ENCODE measurements at regions not wholly inside any gene's neighbourhood (a gene's known extent, or its start where the extent isn't known, plus 50 kb on each side); places are given as distances from the start of the nearest gene placed in this dataset.
A peak's percentile ranks its signal among the peaks of the same experiment; 100 is the strongest.

GRCh38 chr13:40190641-40191100 is 475.8 kb downstream of the FOXO1 start:
- DNase-seq (ENCODE audit: low read depth) = peak; percentile 93

GRCh38 chr13:40191186-40191980 is 475.1 kb downstream of the FOXO1 start:
- DNase-seq (ENCODE audit: low read depth) = peak; percentile 39

GRCh38 chr13:40192452-40192851 is 474.0 kb downstream of the FOXO1 start:
- no peak for DNase-seq (ENCODE audit: low read depth)

GRCh38 chr13:40192858-40193257 is 473.6 kb downstream of the FOXO1 start:
- no peak for DNase-seq (ENCODE audit: low read depth)

- no peak for DNase-seq (ENCODE audit: low read depth)
Observed at GRCh38 chr13:40193286-40194223, 472.9 kb downstream of the FOXO1 start.

- no peak for DNase-seq (ENCODE audit: low read depth)
Observed at GRCh38 chr13:40194224-40194806, 472.1 kb downstream of the FOXO1 start.

GRCh38 chr13:40197049-40197448 is 469.4 kb downstream of the FOXO1 start:
- DNase-seq (ENCODE audit: low read depth) = no peak

GRCh38 chr13:40197936-40198595 is 468.4 kb downstream of the FOXO1 start:
- DNase-seq (ENCODE audit: low read depth) = no peak

- peak; percentile 27 for DNase-seq (ENCODE audit: low read depth)
Observed at GRCh38 chr13:40200273-40200978, 466.0 kb downstream of the FOXO1 start.

GRCh38 chr13:40204246-40204645 is 462.2 kb downstream of the FOXO1 start:
- no peak for DNase-seq (ENCODE audit: low read depth)

GRCh38 chr13:40205771-40206240 is 460.6 kb downstream of the FOXO1 start:
- DNase-seq (ENCODE audit: low read depth) = no peak

- DNase-seq (ENCODE audit: low read depth) = peak; percentile 76
Observed at GRCh38 chr13:40206241-40207000, 460.0 kb downstream of the FOXO1 start.

- no peak for DNase-seq (ENCODE audit: low read depth)
Observed at GRCh38 chr13:40207001-40207478, 459.4 kb downstream of the FOXO1 start.

- DNase-seq (ENCODE audit: low read depth) = no peak
Observed at GRCh38 chr13:40208517-40208916, 457.9 kb downstream of the FOXO1 start.

- no peak for DNase-seq (ENCODE audit: low read depth)
Observed at GRCh38 chr13:40210865-40211585, 455.4 kb downstream of the FOXO1 start.

- DNase-seq (ENCODE audit: low read depth) = no peak
Observed at GRCh38 chr13:40211586-40211968, 454.9 kb downstream of the FOXO1 start.

- DNase-seq (ENCODE audit: low read depth) = no peak
Observed at GRCh38 chr13:40213779-40214178, 452.7 kb downstream of the FOXO1 start.

GRCh38 chr13:40215311-40215710 is 451.1 kb downstream of the FOXO1 start:
- DNase-seq (ENCODE audit: low read depth) = no peak

- DNase-seq (ENCODE audit: low read depth) = no peak
Observed at GRCh38 chr13:40215747-40216146, 450.7 kb downstream of the FOXO1 start.

All from renal cortical epithelial cell (primary cell).